WTC11 (cell line): ENCODE measurements at regions not wholly inside any gene's neighbourhood (a gene's known extent, or its start where the extent isn't known, plus 50 kb on each side); places are given as distances from the start of the nearest gene placed in this dataset.

Experiments
- ATAC-seq: fragments of 200-7000 bp; cut with Tn5 transposase; 2 replicates; pipeline ENCODE4 v1.10.0; 2021; ENCODE audit warnings: mild to moderate bottlenecking, moderate library complexity
- CTCF ChIA-PET: fragments of 300-600 bp; sonication (Branson Sonifier 250); formaldehyde crosslinking; loops from one replicate; lab custom pipeline; 2021; ENCODE audit warnings: antibody characterized with exemption; lab: Charles Lee
- POLR2A ChIA-PET: fragments of 350-600 bp; sonication (Branson Sonifier 250); formaldehyde crosslinking; loops from one replicate; lab custom pipeline; 2021; ENCODE audit warnings: antibody characterized with exemption; lab: Charles Lee
- DNase-seq: peaks from one replicate; pipeline ENCODE4 v3.0.0; 2021; ENCODE audit warnings: low spot score
- H3K27ac Mint-ChIP-seq: 2 replicates; pipeline ENCODE4 v1.8.0; 2021; ENCODE audit warnings: mixed read lengths
- H3K27me3 Mint-ChIP-seq: 2 replicates; pipeline ENCODE4 v1.8.0; 2021; ENCODE audit warnings: low read depth, mild to moderate bottlenecking, moderate library complexity, mixed read lengths
- H3K36me3 Mint-ChIP-seq: 2 replicates; pipeline ENCODE4 v1.8.0; 2021; ENCODE audit warnings: mixed read lengths
- H3K4me1 Mint-ChIP-seq: 2 replicates; pipeline ENCODE4 v1.8.0; 2022; ENCODE audit warnings: mixed read lengths
- H3K4me3 Mint-ChIP-seq: 2 replicates; pipeline ENCODE4 v1.8.0; 2021; ENCODE audit warnings: mild to moderate bottlenecking, moderate library complexity, mixed read lengths
- H3K9me3 Mint-ChIP-seq: 2 replicates; pipeline ENCODE4 v1.8.0; 2021; ENCODE audit warnings: mixed read lengths
- ATF1 ChIP-seq: sonication (generic); formaldehyde crosslinking; IDR thresholded peaks from 2 replicates; pipeline ENCODE4 v1.8.1; 2023; ENCODE audit warnings: mild to moderate bottlenecking, moderate library complexity, missing genetic modification reagents
- ESRRA ChIP-seq: sonication (generic); formaldehyde crosslinking; IDR thresholded peaks from 2 replicates; pipeline ENCODE4 v1.8.1; 2022; ENCODE audit warnings: mild to moderate bottlenecking, missing genetic modification reagents, borderline replicate concordance
- GABPB1 ChIP-seq: sonication (generic); formaldehyde crosslinking; IDR thresholded peaks from 2 replicates; pipeline ENCODE4 v1.8.1; 2023; ENCODE audit warnings: mild to moderate bottlenecking, missing genetic modification reagents
- MYBL2 ChIP-seq: sonication (generic); formaldehyde crosslinking; IDR thresholded peaks from 2 replicates; pipeline ENCODE4 v1.8.1; 2023; ENCODE audit warnings: mild to moderate bottlenecking, moderate library complexity, missing genetic modification reagents
- NFATC4 ChIP-seq: fragments of 250-450 bp; sonication (Bioruptor Pico); IDR thresholded peaks from 2 replicates; pipeline ENCODE4 v1.9.0; 2021; ENCODE audit warnings: mild to moderate bottlenecking
- NFYB ChIP-seq: sonication (generic); formaldehyde crosslinking; conservative IDR thresholded peaks from 2 replicates; pipeline ENCODE4 v1.8.0; 2022; ENCODE audit warnings: low read depth, missing genetic modification reagents
- NR1H2 ChIP-seq: sonication (generic); formaldehyde crosslinking; IDR thresholded peaks from 2 replicates; pipeline ENCODE4 v1.9.0; 2021; ENCODE audit warnings: mild to moderate bottlenecking, moderate library complexity, missing genetic modification reagents
- OVOL2 ChIP-seq: fragments of 250-450 bp; sonication (Bioruptor Pico); IDR thresholded peaks from 2 replicates; pipeline ENCODE4 v1.9.0; 2021; ENCODE audit warnings: mild to moderate bottlenecking, borderline replicate concordance
- SMAD3 ChIP-seq: sonication (generic); formaldehyde crosslinking; IDR thresholded peaks from 2 replicates; pipeline ENCODE4 v1.8.0; 2022; ENCODE audit warnings: missing genetic modification reagents, mild to moderate bottlenecking, borderline replicate concordance
- SP1 ChIP-seq: sonication (generic); formaldehyde crosslinking; conservative IDR thresholded peaks from 2 replicates; pipeline ENCODE4 v1.8.1; 2022; ENCODE audit warnings: missing genetic modification reagents
- ZNF232 ChIP-seq: sonication (generic); formaldehyde crosslinking; IDR thresholded peaks from 2 replicates; pipeline ENCODE4 v1.8.0; 2022; ENCODE audit warnings: mild to moderate bottlenecking, missing genetic modification reagents
- ZNF317 ChIP-seq: sonication (generic); formaldehyde crosslinking; IDR thresholded peaks from 2 replicates; pipeline ENCODE4 v1.8.1; 2023; ENCODE audit warnings: low read depth, mild to moderate bottlenecking, moderate library complexity, missing genetic modification reagents, borderline replicate concordance
- ZNF396 ChIP-seq: fragments of 250-450 bp; sonication (Bioruptor Pico); IDR thresholded peaks from 2 replicates; pipeline ENCODE4 v1.8.0; 2021; ENCODE audit warnings: mild to moderate bottlenecking, moderate library complexity, borderline replicate concordance
- ZNF416 ChIP-seq: fragments of 250-450 bp; sonication (Bioruptor Pico); IDR thresholded peaks from 2 replicates; pipeline ENCODE4 v1.9.0; 2021; ENCODE audit warnings: mild to moderate bottlenecking, inconsistent platforms
- ZNF423 ChIP-seq: fragments of 250-450 bp; sonication (Bioruptor Pico); IDR thresholded peaks from 2 replicates; pipeline ENCODE4 v2.1.2; 2022; ENCODE audit warnings: mild to moderate bottlenecking, moderate library complexity
- TF ChIP-seq, protein P1 (sequence below): sonication (generic); formaldehyde crosslinking; IDR thresholded peaks from 2 replicates; pipeline ENCODE4 v1.8.1; 2022; ENCODE audit warnings: missing genetic modification reagents, borderline replicate concordance
- TF ChIP-seq, protein P2 (sequence below): sonication (generic); formaldehyde crosslinking; IDR thresholded peaks from 2 replicates; pipeline ENCODE4 v1.8.1; 2022; ENCODE audit warnings: low read depth, mild to moderate bottlenecking, moderate library complexity, missing genetic modification reagents, borderline replicate concordance
- TF ChIP-seq, protein P3 (sequence below): sonication (generic); formaldehyde crosslinking; IDR thresholded peaks from 2 replicates; pipeline ENCODE4 v1.8.0; 2022; ENCODE audit warnings: mild to moderate bottlenecking, missing genetic modification reagents
- TF ChIP-seq, protein P4 (sequence below): sonication (generic); formaldehyde crosslinking; IDR thresholded peaks from 2 replicates; pipeline ENCODE4 v1.8.0; 2022; ENCODE audit warnings: mild to moderate bottlenecking, missing genetic modification reagents
- TF ChIP-seq, protein P5 (sequence below): fragments of 250-450 bp; sonication (Bioruptor Pico); IDR thresholded peaks from 2 replicates; pipeline ENCODE4 v1.9.0; 2021; ENCODE audit warnings: moderate library complexity, mild to moderate bottlenecking, inconsistent platforms, borderline replicate concordance
- TF ChIP-seq, protein P6 (sequence below): sonication (generic); formaldehyde crosslinking; IDR thresholded peaks from 2 replicates; pipeline ENCODE4 v1.8.0; 2022; ENCODE audit warnings: mild to moderate bottlenecking, missing genetic modification reagents
- TF ChIP-seq, protein P7 (sequence below): sonication (generic); formaldehyde crosslinking; conservative IDR thresholded peaks from 2 replicates; pipeline ENCODE4 v1.8.1; 2022; ENCODE audit warnings: mild to moderate bottlenecking, missing genetic modification reagents
- TF ChIP-seq, protein P8 (sequence below): sonication (generic); formaldehyde crosslinking; IDR thresholded peaks from 2 replicates; pipeline ENCODE4 v1.8.0; 2023; ENCODE audit warnings: mild to moderate bottlenecking, missing genetic modification reagents

DNA sequence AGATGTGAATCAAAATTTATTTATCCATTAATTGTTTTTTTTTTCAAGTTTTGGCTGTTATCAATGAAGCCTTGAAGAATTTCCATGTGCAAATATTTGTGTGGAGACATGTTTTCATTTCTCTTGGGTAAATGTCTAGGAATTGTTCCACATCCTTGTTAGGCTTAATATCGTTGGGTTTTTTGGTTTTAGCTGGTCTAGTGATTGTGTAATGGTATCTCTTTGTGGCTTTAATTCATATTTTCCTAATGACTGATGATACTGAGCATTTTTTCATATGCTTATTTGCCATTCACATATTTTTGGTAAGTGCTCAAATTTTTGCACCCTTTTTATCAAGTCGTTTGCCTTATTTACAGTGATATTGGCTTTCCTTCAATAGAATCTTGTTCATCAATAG is 250.3 kb upstream of the EPHA4 start:
- Mint-ChIP-seq H3K27me3 (no peaks in the 10 kb centered on the region), H3K4me1 (peaks cover 15% of the 10 kb centered on the region), H3K27ac (no peak overlapping the region), H3K4me3 (no peak overlapping the region), H3K36me3 (no peaks in the 10 kb centered on the region), H3K9me3 (0 out of 2 replicates have a peak, but pooled peaks cover 7% of the 10 kb centered on the region)
- CTCF ChIA-PET = interaction anchor here (0.6 kb wide), 1 partner anchor 357 kb away, joined by 3 read pairs; no protein-coding TSS in a partner anchor
- DNase-seq (no peak), ATAC-seq (no peak)
- POLR2A ChIA-PET = no interaction called here
- TF ChIP-seq, protein P1, sequence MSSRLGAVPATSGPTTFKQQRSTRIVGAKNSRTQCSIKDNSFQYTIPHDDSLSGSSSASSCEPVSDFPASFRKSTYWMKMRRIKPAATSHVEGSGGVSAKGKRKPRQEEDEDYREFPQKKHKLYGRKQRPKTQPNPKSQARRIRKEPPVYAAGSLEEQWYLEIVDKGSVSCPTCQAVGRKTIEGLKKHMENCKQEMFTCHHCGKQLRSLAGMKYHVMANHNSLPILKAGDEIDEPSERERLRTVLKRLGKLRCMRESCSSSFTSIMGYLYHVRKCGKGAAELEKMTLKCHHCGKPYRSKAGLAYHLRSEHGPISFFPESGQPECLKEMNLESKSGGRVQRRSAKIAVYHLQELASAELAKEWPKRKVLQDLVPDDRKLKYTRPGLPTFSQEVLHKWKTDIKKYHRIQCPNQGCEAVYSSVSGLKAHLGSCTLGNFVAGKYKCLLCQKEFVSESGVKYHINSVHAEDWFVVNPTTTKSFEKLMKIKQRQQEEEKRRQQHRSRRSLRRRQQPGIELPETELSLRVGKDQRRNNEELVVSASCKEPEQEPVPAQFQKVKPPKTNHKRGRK = no peak
- TF ChIP-seq ESRRA (CRISPR knock-in tag) (no peak), NFYB (CRISPR knock-in tag) (no peak), ZNF232 (no peak), ZNF317 (no peak), SMAD3 (no peak), NR1H2 (CRISPR knock-in tag) (no peak), GABPB1 (CRISPR knock-in tag) (no peak), ZNF396 (CRISPR knock-in tag) (no peak), ATF1 (CRISPR knock-in tag) (no peak)
- TF ChIP-seq, protein P2, sequence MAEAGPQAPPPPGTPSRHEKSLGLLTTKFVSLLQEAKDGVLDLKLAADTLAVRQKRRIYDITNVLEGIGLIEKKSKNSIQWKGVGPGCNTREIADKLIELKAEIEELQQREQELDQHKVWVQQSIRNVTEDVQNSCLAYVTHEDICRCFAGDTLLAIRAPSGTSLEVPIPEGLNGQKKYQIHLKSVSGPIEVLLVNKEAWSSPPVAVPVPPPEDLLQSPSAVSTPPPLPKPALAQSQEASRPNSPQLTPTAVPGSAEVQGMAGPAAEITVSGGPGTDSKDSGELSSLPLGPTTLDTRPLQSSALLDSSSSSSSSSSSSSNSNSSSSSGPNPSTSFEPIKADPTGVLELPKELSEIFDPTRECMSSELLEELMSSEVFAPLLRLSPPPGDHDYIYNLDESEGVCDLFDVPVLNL (CRISPR knock-in tag) = no peak
- TF ChIP-seq, protein P3, sequence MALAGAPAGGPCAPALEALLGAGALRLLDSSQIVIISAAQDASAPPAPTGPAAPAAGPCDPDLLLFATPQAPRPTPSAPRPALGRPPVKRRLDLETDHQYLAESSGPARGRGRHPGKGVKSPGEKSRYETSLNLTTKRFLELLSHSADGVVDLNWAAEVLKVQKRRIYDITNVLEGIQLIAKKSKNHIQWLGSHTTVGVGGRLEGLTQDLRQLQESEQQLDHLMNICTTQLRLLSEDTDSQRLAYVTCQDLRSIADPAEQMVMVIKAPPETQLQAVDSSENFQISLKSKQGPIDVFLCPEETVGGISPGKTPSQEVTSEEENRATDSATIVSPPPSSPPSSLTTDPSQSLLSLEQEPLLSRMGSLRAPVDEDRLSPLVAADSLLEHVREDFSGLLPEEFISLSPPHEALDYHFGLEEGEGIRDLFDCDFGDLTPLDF = no peak
- TF ChIP-seq, protein P4, sequence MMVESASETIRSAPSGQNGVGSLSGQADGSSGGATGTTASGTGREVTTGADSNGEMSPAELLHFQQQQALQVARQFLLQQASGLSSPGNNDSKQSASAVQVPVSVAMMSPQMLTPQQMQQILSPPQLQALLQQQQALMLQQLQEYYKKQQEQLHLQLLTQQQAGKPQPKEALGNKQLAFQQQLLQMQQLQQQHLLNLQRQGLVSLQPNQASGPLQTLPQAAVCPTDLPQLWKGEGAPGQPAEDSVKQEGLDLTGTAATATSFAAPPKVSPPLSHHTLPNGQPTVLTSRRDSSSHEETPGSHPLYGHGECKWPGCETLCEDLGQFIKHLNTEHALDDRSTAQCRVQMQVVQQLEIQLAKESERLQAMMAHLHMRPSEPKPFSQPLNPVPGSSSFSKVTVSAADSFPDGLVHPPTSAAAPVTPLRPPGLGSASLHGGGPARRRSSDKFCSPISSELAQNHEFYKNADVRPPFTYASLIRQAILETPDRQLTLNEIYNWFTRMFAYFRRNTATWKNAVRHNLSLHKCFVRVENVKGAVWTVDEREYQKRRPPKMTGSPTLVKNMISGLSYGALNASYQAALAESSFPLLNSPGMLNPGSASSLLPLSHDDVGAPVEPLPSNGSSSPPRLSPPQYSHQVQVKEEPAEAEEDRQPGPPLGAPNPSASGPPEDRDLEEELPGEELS (CRISPR knock-in tag) = no peak
- TF ChIP-seq, protein P5, sequence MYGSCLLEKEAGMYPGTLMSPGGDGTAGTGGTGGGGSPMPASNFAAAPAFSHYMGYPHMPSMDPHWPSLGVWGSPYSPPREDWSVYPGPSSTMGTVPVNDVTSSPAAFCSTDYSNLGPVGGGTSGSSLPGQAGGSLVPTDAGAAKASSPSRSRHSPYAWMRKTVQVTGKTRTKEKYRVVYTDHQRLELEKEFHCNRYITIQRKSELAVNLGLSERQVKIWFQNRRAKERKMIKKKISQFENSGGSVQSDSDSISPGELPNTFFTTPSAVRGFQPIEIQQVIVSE = no peak
- TF ChIP-seq, protein P6, sequence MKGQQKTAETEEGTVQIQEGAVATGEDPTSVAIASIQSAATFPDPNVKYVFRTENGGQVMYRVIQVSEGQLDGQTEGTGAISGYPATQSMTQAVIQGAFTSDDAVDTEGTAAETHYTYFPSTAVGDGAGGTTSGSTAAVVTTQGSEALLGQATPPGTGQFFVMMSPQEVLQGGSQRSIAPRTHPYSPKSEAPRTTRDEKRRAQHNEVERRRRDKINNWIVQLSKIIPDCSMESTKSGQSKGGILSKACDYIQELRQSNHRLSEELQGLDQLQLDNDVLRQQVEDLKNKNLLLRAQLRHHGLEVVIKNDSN (CRISPR knock-in tag) = no peak

DNA sequence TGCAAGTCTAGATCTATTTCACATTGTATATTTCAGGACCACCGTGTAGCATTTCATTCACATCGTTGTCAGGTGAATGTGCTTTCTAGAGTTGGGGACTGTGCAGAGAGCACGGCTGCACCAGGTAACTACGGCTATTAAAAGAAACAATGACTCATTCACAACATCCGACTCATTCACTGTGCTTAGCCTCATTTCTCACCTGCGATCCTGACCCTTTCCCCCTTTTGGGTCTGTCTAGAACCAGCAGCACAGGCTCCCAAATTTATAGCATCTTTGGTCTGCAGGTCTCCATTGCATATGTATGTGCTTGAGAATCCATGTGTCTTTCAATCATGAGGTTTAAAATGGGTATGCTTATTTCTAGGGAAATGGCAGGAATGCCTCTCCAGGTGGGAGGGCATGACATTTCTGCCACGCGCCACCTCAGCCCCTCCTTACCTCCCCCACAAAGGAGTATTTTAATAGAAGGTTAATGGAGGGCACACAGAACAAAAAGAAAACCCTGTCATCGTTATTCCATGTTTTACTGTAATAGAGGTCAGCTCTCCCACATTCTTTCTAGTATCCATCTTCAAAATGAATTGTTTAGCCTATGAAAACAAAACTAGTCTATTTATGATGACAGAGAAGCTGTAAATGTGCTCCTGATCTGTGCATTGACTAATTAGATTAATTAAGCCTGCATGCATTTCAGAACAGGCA is 246.7 kb upstream of the EPHA4 start:
- ATAC-seq = peak; percentile 76
- Mint-ChIP-seq H3K27ac (no peak overlapping the region), H3K4me3 (no peak overlapping the region), H3K36me3 (peaks cover 14% of the 10 kb centered on the region), H3K27me3 (no peaks in the 10 kb centered on the region), H3K9me3 (peaks cover 24% of the 10 kb centered on the region), H3K4me1 (peaks cover 18% of the 10 kb centered on the region)
- ChIA-PET POLR2A (no interaction called here), CTCF (no interaction called here)
- no peak for DNase-seq
- TF ChIP-seq, protein P7, sequence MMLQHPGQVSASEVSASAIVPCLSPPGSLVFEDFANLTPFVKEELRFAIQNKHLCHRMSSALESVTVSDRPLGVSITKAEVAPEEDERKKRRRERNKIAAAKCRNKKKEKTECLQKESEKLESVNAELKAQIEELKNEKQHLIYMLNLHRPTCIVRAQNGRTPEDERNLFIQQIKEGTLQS = no peak
- TF ChIP-seq NFATC4 (CRISPR knock-in tag) (no peak), SP1 (no peak), ESRRA (CRISPR knock-in tag) (no peak), MYBL2 (CRISPR knock-in tag) (no peak), ZNF423 (CRISPR knock-in tag) (no peak), ZNF416 (CRISPR knock-in tag) (no peak), OVOL2 (CRISPR knock-in tag) (no peak)
- TF ChIP-seq, protein P3 = no peak
- TF ChIP-seq, protein P8, sequence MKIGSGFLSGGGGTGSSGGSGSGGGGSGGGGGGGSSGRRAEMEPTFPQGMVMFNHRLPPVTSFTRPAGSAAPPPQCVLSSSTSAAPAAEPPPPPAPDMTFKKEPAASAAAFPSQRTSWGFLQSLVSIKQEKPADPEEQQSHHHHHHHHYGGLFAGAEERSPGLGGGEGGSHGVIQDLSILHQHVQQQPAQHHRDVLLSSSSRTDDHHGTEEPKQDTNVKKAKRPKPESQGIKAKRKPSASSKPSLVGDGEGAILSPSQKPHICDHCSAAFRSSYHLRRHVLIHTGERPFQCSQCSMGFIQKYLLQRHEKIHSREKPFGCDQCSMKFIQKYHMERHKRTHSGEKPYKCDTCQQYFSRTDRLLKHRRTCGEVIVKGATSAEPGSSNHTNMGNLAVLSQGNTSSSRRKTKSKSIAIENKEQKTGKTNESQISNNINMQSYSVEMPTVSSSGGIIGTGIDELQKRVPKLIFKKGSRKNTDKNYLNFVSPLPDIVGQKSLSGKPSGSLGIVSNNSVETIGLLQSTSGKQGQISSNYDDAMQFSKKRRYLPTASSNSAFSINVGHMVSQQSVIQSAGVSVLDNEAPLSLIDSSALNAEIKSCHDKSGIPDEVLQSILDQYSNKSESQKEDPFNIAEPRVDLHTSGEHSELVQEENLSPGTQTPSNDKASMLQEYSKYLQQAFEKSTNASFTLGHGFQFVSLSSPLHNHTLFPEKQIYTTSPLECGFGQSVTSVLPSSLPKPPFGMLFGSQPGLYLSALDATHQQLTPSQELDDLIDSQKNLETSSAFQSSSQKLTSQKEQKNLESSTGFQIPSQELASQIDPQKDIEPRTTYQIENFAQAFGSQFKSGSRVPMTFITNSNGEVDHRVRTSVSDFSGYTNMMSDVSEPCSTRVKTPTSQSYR (CRISPR knock-in tag) = no peak
